ENCODE measurements at regions not wholly inside any gene's neighbourhood (a gene's known extent, or its start where the extent isn't known, plus 50 kb on each side); places are given as distances from the start of the nearest gene placed in this dataset.
"Not testable (repeated sequence)": the region's sequence is repeated elsewhere in the genome, so short reads cannot be mapped to it uniquely, and the experiment has no call there.

DNA sequence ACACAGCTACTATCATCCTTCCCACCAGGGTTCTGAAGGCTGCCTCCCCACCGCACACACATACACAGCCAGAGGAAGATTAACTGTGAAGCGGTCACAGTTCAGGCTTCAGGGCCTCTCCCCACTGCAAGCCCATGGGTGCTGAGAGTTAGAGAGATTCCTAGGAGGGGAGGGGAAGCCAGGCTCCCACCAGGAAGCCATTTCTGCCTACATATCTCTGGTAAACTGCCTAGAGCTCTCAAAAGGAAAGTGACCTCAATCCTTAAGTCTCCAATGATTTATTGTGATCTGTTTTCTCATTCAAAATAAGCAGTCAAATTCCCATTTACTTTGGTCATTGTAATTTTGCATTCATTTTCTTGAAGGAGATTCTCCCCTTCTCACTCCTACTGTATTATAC, 141.0 kb upstream of the BNIP2 start:
- DNase-seq: no peak

DNA sequence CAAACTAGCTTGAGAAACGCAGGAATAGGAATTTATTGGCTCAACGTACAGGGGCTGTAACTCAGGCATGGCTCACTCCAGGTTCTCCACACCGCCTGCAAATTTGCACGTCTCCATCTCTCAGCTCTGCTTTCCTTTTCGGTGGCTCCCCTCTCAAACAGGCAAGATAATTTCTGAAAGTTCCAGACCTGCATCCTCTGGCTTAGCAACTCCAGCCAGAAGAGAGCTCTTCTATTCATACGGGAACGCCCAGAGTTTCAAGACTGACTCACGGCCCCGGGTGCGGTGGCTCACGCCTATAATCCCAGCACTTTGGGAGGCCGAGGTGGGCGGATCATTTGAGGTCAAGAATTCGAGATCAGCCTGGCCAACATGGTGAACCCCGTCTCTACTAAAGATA, 139.7 kb upstream of the BNIP2 start:
- DNase-seq: no peak

DNA sequence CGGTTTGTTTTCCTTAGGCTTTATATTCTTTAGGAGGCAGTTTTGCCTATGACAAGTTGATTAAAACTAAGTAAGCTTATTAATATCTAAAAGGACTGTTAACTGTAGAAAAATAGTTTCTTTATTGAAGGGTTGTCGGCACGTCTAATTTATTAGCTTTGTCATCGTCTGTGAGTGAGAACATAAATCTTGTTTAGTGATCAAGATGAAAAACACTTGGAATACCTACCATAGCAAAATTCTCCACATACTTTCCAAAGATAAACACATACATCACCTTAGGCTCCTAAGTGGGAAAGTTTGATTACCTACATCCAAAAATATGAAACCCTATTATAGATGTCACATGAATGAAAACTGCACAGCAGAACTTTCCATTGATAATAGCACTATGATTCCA, 139.1 kb upstream of the BNIP2 start:
- DNase-seq: no peak

DNA sequence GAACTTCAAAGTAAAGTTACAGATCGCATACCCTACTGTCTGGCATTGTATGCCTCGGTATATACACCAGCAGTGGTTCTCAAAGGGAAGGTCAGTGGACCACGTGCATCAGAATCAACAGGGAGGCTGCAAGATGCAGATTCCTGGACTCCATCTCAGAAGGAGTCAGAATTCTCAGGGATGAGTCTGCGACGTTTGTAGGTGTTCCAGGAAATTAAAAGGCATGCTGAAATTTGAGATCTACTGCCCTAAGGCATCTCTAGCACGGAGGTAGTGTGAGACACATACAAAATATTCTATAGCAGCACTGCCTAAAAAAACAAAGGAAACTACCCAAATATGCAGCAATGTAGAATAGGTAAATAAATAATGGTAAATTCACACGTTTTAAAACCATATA, 136.8 kb upstream of the BNIP2 start:
- DNase-seq: no peak

DNA sequence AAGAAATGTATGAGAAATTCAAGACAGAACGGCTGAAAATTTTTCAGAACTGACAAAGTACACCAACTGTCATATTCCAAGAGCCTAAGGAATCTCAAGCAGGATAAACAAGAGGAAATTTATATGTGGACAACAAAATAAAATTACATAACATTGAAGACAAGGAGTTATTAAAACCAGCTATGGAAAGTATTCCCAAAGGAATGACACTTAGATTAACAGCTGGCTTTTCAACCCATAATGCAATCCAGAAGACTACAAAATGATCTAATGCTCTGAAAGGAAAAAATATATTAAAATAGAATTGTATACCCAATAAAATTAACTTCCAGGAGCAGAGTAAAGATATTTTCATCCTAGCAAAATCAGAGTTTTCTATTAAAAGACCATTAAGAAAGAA, 132.2 kb upstream of the BNIP2 start:
- DNase-seq: no peak

DNA sequence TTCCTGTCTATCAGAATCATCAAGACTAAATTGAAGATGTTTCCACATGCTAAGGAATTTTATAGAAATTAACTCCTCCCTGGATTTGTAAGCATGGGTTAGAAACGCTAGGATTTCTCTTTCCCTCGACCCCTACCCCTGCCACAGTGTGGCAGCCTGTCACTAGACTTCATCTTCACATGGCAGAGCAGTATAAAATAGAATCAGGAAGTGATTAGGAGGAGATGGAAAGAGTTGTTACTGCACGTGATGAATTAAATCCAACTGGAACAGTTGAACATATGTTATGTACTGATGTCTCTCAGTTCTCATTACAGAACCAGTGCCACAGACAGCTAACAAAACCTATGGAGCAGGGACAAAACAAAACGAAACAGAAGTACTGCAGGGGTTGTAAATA, 130.0 kb upstream of the BNIP2 start:
- no peak for DNase-seq

DNA sequence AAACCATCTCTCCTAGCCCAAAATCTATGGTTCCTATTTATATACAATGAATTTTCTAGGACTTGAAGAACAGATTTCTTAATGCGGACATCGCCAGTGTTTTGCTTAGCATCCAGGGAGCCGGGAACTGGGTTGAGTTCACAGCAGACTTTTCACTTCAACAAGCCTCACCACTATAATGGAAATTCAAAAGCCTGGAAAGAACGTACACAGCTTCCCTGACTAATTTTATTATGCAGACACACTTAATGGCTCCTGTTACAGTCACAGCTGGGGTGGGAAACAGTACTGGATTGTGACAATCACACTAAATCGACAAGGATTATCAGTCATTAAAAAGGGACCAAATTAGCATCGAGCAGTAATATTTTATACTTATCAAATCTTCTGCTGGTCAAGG, 129.2 kb upstream of the BNIP2 start:
- no peak for DNase-seq

DNA sequence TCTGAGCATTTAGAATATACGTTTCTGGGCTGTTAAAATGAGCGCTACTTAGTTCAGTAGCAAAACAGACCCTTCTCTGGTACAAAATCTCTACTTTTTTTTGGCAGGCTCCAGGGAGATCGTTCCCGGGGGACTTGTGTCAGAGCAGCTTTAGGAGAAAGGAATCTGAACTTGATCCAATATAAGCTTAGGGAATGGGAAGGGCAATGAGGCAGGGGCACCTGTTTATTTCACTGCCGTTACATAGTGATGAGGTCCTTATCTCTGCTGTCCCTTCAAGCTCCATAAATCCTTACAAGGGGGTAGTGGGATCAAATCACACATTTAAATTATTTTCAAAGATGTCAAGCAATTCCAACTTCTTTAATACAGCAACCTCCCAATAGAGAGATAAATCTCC, 128.7 kb upstream of the BNIP2 start:
- no peak for DNase-seq

DNA sequence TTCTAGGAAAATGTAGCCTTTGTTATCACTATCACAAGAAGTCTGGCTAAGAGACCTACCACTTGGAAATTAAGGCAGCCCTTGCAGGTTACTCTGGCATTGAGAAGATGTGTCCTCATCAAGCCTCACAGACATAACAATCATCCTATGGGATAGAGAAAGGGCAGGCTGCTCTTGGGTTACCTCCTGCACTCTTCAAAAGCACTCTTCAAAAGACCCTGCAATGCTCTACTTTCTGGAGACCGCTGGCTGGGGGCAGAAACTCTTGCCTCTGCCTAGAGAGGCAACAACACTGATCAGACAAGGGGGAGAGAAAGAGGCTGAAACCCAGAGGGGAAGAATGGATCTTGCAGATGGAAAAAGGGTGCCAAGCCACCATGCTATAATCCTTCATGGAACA, 127.9 kb upstream of the BNIP2 start:
- DNase-seq: no peak

DNA sequence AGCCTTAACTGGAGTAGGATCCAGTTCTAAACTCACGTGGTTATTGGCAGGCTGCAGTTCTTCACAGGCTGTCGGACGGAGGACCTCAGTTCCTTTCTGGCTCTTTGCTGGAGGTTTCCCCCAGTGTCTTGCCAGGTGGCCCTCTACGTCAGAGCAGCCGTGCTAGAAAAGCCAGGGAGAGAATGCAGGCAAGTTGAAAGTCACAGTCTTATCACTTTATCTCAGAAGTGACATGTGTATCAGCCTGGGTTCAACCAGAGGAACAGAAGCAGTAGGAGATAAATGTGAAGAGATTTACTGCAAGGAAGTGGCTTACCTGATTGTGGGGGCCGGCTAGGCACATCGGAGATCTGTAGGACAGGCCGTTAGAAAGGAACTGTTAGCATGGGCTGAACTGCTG, 125.3 kb upstream of the BNIP2 start:
- DNase-seq: no peak

DNA sequence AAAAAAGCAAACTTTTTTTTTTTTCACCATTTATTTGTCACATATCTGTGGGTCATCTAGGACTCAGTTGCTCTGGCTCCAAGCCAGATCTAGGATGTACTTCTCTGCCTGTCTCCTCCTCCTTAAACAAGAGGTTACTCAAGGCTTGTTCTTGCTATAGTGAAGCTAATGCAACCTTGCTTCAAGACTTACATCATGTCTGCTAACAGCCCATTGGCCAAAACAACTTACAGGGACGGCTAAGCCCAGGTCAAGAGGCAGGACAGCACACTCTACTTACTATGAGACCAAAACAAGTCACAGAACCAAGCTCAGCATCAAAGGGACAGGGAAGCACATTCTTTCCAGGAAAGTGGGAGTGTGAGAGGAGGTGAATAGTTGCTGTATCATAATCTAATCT, 123.8 kb upstream of the BNIP2 start:
- DNase-seq: no peak

DNA sequence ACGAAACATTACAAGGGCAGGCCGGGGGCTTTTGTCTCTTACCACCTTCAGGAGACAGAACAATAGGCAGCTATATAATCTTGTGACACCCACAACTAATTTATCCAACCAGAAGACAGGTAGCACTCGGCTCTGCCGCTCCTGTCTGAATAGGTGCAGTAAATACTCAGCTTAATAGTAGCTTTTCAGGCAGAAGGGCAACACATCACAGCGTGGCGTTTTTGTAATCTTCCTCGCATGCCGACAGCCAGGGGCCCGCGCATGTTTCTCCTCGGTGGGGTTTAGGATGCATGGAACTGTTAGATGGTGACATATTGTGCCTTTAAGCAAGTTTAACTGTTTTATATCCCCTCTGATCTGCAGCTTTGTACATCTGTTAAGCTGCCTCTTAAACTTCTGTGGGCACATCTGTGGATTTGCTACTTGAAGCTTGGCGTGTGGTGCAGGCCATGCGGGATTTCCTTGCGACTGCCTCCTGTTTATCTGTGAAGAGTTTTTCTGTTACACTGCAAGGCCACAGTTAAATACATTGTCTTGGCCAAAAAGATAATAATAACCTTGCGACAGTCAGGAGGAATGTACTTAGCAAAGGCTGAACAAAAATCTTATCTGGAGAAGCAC, 123.2 kb upstream of the BNIP2 start:
- no peak for DNase-seq

DNA sequence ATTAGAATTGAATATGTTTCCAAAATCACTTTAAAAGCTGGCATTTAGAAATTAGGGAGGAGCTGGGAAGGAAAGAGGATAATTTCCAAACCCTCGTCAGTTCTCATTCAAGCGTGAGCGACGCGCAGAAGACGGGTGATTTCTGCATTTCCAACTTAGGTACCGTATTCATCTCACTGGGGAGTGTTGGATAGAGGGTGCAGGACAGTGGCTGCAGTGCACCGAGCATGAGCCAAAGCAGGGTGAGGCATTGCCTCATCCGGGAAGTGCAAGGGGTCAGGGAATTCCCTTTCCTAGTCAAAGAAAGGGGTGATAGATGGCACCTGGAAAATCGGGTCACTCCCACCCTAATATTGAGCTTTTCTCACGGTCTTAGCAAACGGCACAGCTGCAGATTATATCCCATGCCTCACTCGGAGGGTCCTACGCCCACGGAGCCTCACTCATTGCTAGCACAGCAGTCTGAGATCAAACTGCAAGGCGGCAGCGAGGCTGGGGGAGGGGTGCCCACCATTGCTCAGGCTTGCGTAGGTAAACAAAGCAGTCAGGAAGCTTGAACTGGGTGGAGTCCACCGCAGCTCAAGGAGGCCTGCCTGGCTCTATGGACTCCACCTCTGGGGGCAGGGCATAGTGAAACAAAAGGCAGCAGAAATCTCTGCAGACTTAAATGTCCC, 114.3 kb upstream of the BNIP2 start:
- DNase-seq: peak; percentile 69

DNA sequence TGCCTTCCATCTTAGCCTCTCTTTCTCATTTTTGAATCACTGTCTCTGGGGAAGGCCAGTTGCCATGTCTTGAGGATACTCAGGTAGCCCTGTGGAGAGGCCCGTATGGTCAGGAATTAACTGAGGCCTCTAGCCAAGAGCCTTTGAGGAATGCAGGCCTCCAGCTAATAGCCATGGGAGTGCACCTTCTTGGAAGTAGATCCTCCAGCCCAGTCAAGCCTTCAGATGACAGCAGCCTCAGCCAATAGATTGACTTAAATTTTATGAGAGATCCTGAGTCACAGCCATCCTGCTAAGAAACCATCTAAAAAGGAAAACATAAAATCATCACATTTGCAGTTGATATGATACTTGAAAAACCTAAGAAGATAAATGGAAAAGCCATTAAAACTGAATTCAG, 112.5 kb upstream of the BNIP2 start:
- DNase-seq: no peak

DNA sequence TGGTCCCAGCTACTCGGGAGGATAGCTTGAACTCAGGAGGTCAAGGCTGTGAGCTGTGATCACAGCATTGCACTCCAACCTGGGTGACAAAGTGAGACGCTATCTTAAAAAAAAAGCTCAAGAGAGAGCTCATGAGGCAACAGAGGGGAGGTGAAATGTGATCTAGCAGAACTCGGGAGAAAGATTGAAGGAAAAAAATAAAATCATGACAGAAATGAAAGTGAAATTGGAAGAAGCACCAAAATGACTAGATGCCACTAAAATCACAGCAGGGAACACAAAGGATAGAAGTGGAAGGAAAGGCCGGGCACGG, 109.4 kb upstream of the BNIP2 start:
- DNase-seq: no peak

DNA sequence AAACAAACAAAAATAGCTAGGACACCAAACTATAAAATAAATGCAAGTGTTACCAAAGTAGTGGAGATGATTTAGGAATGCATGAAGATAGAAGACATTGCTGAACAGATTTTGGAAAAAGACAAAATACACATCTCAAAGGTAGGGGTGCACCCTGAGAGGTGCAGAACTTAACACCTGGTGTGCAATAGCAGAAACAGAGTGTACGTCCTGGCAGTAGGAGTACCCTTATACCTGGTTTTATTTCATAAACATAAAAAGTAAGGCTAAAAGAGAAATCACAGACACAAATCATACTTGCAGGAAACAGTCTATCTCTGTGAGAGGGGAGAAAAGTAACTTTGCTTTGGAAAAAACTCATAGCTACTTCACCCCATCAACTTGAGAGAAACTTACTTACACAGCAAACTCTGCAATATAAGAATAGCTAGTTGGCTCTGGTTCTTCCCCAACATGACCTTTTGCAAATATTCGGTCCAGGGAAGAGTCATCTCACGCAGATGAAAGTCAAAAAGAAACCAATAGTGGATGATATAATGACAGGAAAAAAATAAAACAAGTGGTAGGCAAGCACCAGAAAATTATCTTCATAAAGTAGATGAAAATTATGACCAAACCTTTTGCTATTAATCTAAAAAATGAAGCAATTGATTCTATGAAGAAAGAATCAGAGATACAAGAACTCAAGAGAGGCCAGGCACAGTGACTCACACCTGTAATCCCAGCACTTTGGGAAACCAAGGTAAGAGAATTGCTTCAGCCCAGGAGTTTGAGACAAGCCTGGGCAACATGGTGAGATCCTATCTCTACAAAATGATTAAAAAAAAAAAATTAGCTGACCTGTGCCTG, 108.9 kb upstream of the BNIP2 start:
- DNase-seq: no peak

DNA sequence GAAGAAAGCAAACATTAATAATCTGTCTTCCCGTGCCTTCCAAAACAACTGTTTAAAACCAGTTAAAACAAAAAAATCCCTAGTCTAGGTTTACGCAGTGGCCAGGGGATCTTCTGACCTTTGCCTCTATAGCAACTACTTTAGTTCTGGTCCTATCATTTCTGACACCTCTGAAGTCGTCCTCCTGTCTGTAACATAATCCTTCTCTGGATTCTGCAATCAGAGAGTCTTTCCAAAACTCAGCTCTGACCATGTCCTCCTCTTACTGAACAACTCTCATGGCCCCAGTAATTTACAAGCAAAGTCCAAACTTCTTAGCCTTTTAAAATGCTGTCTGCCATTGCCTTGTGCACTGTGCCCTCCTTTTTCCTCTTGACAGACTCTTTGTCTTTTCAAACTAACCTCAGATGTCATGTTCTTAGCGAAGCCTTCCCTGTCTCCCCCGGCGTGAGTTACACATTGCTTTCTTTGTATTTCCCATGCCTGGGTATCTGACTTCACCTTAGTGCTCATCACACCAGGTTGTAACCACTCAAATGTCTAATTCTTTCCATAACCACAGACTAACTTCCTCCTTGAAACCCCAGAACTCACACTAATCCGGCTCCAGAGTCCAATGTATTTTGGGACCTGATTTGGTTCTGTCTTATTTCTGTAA, 105.2 kb upstream of the BNIP2 start:
- DNase-seq: peak; percentile 20

DNA sequence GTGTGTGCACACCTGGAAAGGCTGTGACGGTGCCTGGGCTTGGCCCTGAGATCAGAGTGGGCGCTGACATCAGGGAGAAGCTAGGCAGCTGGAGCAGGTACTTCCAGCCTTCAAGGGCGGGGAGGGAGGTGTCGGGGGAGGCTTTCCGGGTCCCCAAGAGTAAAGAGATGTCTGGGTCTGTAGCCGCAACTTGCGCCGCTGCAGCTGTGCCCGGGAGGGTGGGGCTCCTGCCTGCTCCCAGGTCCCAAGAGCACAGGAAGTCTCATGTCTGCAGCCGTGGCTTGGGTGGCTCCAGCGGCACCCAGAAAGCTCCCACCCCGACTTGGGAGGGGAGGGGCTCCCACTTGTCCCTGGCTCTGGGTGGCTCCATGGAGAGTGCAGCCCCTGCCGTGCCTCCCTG, 103.2 kb upstream of the BNIP2 start:
- peak; percentile 15 for DNase-seq

DNA sequence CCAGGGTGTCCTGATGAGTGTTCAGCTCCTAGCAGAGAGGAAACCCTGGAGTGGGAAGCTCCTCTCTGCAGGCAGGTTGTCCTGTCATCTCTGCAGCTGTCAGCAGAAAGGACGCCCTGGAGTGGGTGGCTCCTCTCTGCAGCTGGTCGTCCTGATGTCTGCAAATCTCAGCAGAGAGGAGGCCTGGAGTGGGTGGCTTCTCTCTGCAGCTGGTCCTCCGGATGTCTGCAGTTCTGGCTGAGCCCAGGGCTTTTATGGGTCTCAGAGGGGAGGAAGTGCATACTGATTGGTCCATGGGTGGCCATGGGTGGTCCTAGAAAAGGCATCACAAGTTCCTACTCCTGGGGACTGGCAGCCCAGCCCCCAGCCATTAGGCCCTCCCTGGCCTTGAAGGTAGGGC, 102.6 kb upstream of the BNIP2 start:
- no peak for DNase-seq

DNA sequence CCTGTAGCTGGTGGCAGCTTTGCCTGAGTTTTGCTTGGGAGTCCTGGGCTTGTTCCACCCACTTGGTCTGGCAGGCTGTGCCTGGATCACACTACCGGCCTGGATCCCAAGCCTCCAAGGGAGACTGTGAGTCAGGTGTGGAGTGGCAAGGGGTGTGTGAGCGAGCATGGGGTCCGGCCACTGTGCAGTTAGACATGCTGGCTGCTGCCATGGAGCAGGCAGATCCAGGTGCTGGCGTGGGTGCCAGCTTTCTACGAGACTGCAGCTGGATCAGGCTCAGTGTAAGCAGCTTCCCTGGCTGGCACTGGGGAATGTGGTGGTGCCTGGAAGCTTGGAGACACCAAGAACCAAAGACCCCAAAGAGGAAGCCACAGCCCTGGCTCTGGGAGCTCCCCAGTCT, 102.0 kb upstream of the BNIP2 start:
- no peak for DNase-seq

DNA sequence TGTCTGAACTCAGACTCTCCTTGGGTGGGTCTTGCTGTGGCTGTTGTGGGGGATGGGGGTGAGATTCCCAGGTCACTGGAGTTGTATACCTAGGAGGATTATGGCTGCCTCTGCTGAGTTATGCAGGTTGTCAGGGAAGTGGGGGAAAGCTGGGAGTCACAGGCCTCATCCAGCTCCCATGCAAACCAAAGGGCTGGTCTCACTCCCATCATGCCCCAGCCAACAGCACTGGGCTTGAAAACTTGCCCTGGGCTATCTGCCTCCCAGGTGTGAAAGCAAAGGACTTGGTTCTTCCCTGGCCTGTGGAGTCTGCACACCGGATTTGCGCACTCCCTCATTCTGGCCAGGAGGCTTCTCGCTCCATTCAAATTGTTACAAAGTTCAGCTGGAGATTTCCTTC, 97.3 kb upstream of the BNIP2 start:
- not testable (repeated sequence) for DNase-seq

DNA sequence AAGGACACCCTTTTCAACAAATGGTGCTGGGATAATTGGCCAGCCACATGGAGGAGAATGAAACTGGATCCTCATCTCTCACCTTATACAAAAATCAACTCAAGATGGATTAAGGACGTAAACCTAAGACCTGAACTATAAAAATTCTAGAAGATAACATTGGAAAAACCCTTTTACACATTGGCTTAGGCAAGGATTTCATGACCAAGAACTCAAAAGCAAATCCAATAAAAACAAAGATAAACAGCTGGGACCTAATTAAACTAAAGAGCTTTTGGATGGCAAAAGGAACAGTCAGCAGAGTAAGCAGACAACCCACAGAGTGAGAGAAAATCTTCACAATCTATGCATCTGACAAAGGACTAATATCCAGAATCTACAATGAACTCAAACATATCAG, 96.9 kb upstream of the BNIP2 start:
- not testable (repeated sequence) for DNase-seq

DNA sequence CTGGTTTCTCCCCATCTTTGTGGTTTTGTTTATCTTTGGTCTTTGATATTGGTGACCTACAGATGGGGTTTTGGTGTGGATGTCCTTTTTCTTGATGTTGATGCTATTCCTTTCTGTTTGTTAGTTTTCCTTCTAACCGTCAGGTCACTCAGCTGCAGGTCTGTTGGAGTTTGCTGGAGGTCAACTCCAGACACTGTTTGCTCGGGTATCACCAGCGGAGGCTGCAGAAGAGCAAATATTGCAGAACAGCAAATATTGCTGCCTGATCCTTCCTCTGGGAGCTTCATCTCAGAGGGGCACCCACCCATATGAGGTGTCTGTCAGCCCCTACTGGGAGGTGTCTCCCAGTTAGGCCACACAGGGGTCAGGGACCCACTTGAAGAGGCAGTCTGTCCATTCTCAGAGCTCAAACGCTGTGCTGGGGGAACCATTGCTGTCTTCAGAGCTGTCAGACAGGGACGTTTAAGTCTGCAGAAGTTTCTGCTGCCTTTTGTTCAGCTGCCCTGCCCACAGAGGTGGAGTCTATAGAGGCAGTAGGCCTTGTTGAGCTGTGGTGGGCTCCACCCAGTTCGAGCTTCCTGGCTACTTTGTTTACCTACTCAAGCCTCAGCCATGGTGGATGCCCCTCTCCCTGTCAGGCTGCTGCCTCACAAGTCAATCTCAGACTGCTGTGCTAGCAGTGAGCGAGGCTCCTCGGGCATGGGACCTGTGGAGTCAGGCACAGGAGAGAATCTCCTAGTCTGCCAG, 94.8 kb upstream of the BNIP2 start:
- DNase-seq: not testable (repeated sequence)

Data from activated CD8-positive, alpha-beta memory T cell treated with anti-CD3 and anti-CD28 coated beads, Interleukin-2, amount 50 U/mL, for 4 hours (primary cell).